GM12872 (cell line): ENCODE measurements at regions not wholly inside any gene's neighbourhood (a gene's known extent, or its start where the extent isn't known, plus 50 kb on each side); places are given as distances from the start of the nearest gene placed in this dataset.

ENCODE experiments used
- TF ChIP-seq, protein P1 (sequence below): IDR thresholded peaks from 3 replicates; pipeline ENCODE4 v1.5.1; 2011; ENCODE audit warnings: low read depth, mild to moderate bottlenecking, low read length, moderate library complexity; ENCODE audit not compliant: insufficient read depth

DNA sequence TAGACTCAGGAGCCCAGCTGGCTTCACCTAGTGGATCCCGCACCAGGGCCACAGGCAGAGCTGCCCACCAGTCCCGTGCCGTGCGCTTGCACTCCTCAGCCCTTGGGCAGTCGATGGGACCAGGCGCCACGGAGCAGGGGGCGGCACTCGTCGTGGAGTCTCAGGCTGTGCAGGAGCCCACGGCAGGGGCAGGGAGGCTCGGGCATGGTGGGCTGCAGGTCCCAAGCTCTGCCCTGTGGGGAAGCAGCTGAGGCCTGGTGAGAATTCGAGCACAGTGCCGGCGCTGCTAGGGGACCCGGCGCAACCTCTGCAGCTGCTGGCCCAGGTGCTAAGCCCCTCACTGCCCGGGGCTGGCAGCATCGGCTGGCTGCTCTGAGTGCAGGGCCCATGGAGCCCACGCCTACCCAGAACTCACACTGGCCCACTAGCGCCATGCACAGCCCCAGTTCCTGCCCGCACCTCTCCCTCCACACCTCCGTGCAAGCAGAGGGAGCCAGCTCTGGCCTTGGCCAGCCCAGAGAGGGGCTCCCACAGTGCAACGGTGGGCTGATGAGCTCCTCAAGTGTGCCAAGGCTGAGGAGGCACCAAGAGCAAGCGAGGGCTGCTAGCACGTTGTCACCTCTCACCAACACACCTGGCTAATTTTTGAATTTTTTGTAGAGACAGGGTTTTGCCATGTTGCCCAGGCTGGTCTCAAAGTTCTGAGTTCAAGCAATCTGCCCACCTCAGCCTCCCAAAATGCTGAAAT is 116.1 kb downstream of the SPTSSA start:
- TF ChIP-seq, protein P1, sequence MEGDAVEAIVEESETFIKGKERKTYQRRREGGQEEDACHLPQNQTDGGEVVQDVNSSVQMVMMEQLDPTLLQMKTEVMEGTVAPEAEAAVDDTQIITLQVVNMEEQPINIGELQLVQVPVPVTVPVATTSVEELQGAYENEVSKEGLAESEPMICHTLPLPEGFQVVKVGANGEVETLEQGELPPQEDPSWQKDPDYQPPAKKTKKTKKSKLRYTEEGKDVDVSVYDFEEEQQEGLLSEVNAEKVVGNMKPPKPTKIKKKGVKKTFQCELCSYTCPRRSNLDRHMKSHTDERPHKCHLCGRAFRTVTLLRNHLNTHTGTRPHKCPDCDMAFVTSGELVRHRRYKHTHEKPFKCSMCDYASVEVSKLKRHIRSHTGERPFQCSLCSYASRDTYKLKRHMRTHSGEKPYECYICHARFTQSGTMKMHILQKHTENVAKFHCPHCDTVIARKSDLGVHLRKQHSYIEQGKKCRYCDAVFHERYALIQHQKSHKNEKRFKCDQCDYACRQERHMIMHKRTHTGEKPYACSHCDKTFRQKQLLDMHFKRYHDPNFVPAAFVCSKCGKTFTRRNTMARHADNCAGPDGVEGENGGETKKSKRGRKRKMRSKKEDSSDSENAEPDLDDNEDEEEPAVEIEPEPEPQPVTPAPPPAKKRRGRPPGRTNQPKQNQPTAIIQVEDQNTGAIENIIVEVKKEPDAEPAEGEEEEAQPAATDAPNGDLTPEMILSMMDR: no peak

DNA sequence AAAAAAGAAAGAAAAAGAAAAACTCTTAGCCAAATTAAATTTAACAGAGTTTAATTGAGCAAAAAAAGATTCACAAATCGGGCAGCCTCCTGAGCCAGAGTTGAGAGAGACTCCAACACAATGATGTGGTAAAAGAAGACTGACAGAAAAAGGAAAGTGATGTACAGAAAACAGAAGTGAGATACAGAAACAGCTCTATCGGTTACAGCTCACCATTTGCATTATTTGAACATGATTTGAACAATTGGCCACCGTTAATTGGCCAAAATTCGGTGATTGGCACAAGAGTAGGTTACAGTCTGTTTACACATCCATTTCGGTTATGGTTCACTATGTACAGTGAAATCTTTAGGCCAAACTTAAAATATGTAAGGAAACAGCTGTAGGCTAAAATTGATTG is 117.7 kb downstream of the SPTSSA start:
- TF ChIP-seq, protein P1: no peak

DNA sequence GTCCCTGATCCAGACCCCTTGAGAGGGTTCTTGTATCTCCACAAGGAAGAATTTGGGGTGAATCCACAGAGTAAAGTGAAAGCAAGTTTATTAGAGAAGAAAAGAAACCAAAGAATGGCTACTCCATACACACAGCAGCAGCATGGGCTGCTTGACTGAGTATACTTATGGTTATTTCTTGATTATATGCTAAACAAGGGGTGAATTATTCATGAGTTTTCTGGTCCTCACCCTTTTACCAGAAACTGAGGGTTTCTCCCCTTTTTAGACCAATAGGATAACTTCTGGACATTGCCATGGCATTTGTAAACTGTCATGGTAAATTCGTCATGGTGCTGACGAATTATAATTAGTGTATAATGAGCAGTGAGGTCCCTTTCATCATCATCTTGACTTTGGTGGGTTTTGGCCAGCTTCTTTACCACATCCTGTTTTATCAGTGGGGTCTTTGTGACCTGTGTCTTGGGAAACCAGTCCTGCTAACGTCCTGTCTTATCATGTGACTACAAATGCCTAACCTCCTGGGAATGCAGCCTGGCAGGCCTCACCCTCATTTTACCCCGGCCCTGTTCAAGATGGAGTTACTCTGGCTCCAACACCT is 121.9 kb downstream of the SPTSSA start:
- TF ChIP-seq, protein P1: no peak

DNA sequence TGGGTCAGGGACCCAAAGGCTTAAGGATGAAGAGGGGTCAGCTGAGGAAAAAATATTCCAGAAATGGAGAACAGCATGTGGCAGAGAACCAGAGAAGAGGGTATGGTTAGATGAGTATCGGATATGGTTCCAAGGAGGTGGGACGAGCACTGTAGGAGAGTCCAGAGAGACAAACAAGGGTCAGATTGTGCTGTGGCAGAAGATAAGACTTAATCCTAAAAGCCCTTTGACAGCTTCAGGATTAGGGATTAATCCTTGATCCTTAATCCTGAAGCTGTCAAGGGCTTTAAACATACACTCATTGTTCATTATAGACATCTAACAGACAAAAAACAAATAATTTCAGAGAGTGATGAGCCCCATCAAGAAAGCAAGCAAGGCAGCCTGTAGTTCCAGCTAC is 124.0 kb downstream of the SPTSSA start:
- TF ChIP-seq, protein P1: no peak

DNA sequence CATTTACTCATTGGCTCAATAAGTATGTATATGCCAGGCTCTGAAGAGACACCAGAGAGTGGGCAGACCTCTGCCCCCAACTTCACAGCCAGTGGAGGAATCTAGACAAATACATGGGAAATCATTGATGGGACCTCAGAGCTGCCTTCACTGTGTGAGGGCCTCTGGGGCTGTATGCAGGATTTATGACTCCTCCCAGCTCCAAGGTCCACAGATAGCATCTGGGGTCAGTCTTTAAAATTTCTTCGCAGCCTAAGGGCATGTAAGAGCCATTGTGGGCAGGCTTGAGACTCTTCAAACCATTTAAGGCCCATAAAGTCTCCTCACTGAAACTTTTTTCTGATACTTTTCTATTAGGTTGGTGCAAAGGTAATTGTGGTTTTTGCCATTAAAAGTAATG is 125.5 kb downstream of the SPTSSA start:
- TF ChIP-seq, protein P1: no peak

DNA sequence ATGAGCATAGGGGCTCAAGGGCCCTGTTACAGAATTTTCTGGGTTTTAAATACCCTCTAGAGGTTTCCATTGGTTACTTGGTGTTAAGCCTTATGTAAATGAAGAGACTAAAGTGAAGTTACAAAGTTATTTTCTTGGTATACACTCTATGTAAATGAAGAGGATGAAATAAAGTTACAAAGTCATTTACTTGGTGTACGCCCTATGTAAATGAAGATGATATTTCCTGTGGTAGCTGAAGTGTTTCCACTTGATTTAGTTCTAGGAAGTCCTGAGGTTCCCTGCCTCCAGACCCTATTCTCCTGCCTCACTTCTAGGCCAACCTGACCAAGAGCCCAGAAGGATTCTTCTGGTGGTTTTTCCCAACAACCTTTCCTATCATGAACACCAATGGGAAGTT is 126.1 kb downstream of the SPTSSA start:
- TF ChIP-seq, protein P1: no peak

DNA sequence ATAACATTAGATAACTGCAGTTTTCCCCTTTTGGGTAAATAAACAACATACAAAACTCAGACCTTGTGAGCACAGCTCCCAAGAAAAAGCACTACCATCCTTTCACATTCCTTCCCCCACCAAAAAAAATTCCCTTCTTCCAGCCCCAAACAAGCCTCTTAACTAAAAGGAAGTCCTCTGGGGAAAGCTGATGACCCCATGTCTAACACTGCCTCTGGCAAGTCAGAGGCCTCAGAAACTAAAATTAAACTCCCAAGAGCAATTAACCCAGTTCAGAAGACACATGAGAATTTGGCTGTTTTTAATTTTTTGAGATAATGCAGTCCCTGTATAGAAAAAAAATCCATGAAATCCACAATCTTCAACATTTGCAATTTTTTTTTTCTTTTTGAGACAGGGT is 127.7 kb downstream of the SPTSSA start:
- TF ChIP-seq, protein P1: no peak
